Activated T-cell treated with anti-CD3 and anti-CD28 coated beads, Interleukin-2, amount 50 U/mL, for 72 hours (primary cell): ENCODE measurements at regions not wholly inside any gene's neighbourhood (a gene's known extent, or its start where the extent isn't known, plus 50 kb on each side); places are given as distances from the start of the nearest gene placed in this dataset.

Experiments used
- ATAC-seq, 2 donors: fragments of 150-1000 bp; cut with Tn5 transposase; replicated peaks in 1 of 2; 2 replicates each; pipeline ENCODE4 v1.10.0; 2021; ENCODE audit warnings: moderate library complexity in 2 of 2, mild to moderate bottlenecking in 1 of 2
- DNase-seq, 2 donors: peaks; one replicate each; pipeline ENCODE4 v3.0.0; 2021 to 2022; ENCODE audit warnings: mixed read lengths in 1 of 2
- H3K27ac Mint-ChIP-seq: one replicate; pipeline ENCODE4 v1.8.0; 2022; ENCODE audit warnings: mild to moderate bottlenecking, moderate library complexity, mixed read lengths
- H3K27me3 Mint-ChIP-seq: one replicate; pipeline ENCODE4 v1.8.0; 2022; ENCODE audit warnings: low read depth, mixed read lengths
- H3K36me3 Mint-ChIP-seq, 2 donors: one replicate each; pipeline ENCODE4 v1.8.0; 2022; ENCODE audit warnings: mixed read lengths in 2 of 2, mild to moderate bottlenecking in 1 of 2; ENCODE audit not compliant: insufficient read depth in 2 of 2
- H3K4me1 Mint-ChIP-seq: one replicate; pipeline ENCODE4 v1.8.0; 2022; ENCODE audit warnings: low read depth, mixed read lengths
- H3K4me3 Mint-ChIP-seq, 2 donors: one replicate each; pipeline ENCODE4 v1.8.0; 2022; ENCODE audit warnings: mild to moderate bottlenecking in 2 of 2, mixed read lengths in 2 of 2, moderate library complexity in 2 of 2
- H3K9me3 Mint-ChIP-seq, 2 donors: one replicate each; pipeline ENCODE4 v1.8.0; 2022; ENCODE audit warnings: mixed read lengths in 2 of 2

DNA sequence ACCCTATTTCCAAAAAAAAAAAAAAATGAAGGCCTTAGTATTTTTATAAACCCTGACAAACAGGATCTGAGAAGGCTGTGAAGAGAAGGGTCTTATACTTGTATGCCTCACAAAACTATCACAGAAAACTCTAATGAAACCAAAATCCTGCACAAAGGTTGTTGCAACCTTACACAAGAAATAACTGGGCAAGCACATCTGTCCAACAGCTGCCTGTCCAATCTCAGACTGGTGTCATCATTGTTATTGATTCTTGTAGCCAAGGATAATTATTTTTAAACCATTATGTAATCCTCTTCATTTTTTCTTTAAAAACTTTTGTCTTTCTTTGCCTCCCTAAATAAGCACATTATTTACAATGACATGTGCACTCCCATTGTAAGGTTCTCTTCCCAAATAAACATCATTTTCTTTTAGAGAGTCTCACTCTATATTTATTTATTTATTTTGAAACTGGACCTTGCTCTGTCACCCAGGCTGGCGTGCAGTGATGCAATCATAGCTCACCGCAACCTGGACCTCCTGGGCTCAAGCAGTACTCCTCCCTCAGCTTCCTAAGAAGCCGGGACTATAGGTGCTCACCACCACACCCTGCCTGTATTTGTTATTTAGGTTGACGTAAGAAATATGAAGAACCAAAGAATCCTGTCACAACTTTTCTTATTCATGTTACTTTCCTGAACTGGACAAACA lies 697.1 kb downstream of the DOK5 start:
- Mint-ChIP-seq H3K27ac (no peak overlapping the region), H3K9me3 (peaks cover 4 to 8% of the 10 kb centered on the region in 2 donors), H3K36me3 (peaks cover 0 to 1% of the 10 kb centered on the region in 2 donors), H3K27me3 (no peaks in the 10 kb centered on the region), H3K4me1 (no peaks in the 10 kb centered on the region), H3K4me3 (no peak overlapping the region)
- ATAC-seq (no peak), DNase-seq (no peak)

DNA sequence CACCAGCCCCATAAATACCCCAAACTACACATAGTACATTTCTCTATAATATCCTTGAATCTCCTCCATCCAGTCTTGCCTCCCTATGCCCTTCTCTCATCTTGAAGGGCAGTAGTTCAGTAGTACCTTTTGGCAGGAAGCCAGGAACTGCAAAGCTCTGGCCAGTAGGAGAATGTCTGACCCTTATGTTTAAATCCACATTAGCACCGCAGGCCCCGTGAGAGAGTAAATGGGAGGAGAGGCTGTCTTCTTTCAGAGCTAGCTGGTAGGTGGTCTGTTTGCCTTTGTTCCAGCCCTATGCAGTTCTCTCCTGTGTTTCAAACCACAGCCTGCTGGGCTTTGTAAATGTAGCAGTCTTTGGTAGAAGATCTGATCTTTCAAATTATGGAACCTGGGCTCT lies 690.7 kb downstream of the DOK5 start:
- Mint-ChIP-seq H3K36me3 (no peaks in the 10 kb centered on the region), H3K4me1 (no peaks in the 10 kb centered on the region), H3K9me3 (peaks cover 0 to 3% of the 10 kb centered on the region in 2 donors), H3K27ac (no peak overlapping the region), H3K27me3 (no peaks in the 10 kb centered on the region), H3K4me3 (no peak overlapping the region)
- DNase-seq (no peak), ATAC-seq (no peak)

DNA sequence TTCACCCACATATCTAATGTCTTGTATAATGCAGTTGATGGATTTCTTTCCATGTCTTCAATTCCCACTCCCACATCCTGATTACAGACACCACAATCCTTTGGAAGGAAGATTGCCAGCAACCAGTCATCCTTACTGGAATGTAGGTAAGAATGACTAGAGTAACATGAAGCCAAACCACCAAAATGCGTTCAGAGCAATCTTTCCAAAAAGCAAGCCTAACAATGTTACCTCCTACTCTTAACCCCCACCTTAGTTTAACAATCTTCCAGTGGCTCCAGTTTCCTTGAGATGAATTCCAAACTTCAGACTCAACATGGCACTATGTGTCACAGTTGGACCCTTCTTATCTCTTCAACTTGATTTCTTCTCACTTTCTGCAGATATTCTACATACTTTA lies 685.6 kb downstream of the DOK5 start:
- DNase-seq (no peak), ATAC-seq (no peak)
- Mint-ChIP-seq H3K4me1 (no peaks in the 10 kb centered on the region), H3K4me3 (no peak overlapping the region), H3K27me3 (no peaks in the 10 kb centered on the region), H3K36me3 (no peaks in the 10 kb centered on the region), H3K27ac (no peak overlapping the region), H3K9me3 (peaks cover 8 to 11% of the 10 kb centered on the region in 2 donors)

DNA sequence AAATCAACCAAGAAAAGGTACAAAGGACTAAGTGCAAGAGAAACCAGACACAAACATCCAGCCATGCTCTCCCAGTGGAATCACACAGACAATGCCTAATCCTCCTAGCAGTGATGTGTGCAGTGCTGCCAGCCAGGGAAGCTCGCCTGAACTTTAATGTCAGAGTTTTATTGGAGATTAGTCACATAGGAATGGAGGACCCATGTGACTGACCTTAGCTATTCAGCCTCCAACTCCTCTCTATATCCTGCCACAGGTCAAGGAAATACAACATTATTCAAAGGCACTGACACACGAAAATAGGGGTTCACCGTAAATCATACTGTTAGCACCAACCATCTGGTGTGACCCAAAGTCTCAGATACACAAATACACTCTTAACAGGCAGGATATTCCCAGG lies 684.6 kb downstream of the DOK5 start:
- no peak for ATAC-seq
- DNase-seq: no peak
- Mint-ChIP-seq H3K27me3 (no peaks in the 10 kb centered on the region), H3K9me3 (peaks cover 8 to 11% of the 10 kb centered on the region in 2 donors), H3K36me3 (no peaks in the 10 kb centered on the region), H3K27ac (no peak overlapping the region), H3K4me1 (no peaks in the 10 kb centered on the region), H3K4me3 (no peak overlapping the region)

DNA sequence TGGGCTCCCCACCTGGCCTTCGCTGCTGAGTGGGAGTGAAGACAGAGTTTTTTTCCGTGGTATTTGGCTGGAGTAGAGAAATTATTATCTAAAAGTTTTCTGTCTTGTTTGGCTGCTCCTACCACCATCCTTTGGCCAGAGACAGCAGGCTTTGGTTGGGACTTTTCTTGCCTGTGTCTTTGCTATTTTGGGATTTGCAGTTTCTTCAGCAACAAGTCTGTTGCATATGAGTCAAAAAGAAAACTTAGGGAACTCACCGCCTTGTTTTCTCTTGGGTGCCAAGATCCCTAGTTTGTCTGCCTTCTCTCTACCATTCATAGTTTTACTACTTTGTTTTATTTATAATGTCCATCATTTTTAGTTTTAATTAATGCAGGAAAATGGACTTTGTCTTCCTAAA lies 683.8 kb downstream of the DOK5 start:
- DNase-seq (no peak), ATAC-seq (no peak)
- Mint-ChIP-seq H3K4me1 (no peaks in the 10 kb centered on the region), H3K36me3 (no peaks in the 10 kb centered on the region), H3K4me3 (no peak overlapping the region), H3K9me3 (peaks cover 8 to 11% of the 10 kb centered on the region in 2 donors), H3K27me3 (no peaks in the 10 kb centered on the region), H3K27ac (no peak overlapping the region)

DNA sequence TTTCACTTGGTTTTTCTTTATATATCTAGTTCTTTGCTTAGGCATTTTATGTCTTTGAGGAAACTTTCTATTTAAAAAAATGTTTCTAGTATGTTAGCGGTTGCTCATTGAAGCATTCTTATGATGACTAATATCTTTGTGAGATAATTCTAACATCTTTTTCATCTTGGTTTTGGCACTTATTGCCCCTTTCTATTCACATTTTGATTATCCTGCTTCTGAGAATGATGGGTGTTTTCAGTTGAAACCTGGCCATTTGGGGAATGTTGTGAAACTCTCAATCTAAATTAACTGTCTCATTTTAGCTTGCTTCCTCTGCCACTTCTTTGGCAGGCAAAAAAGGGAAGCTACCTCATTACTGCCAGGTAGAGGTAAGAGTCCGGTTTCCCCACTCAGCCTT lies 683.1 kb downstream of the DOK5 start:
- no peaks in the 10 kb centered on the region for H3K27me3 Mint-ChIP-seq

DNA sequence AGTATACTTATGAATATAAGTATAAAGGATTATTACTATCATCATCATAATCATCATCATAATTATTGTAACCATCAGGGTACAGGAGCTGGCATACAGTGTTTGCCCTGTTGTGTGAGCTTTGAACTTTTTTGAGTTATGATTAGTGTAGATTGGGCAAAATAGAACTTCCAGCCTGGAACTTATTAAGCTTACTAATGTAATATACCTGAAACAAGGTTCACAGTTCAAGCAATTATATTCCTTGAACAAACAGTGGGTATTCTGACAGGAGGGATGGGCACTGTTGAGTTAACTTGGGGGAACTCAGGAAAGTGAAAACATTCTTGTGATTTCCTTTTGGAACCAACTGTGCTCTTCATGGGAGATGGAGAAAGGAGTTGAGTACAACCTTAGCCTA lies 680.0 kb downstream of the DOK5 start:
- Mint-ChIP-seq H3K27ac (no peak overlapping the region), H3K36me3 (no peaks in the 10 kb centered on the region), H3K9me3 (peaks cover 5 to 10% of the 10 kb centered on the region in 2 donors), H3K4me3 (no peak overlapping the region), H3K27me3 (no peaks in the 10 kb centered on the region), H3K4me1 (no peaks in the 10 kb centered on the region)
- ATAC-seq: no peak
- no peak for DNase-seq

More for the DNA sequence above, 683.1 kb downstream of the DOK5 start:
- Mint-ChIP-seq H3K4me3 (no peak overlapping the region), H3K36me3 (no peaks in the 10 kb centered on the region), H3K27ac (no peak overlapping the region), H3K4me1 (no peaks in the 10 kb centered on the region), H3K9me3 (peaks cover 8 to 11% of the 10 kb centered on the region in 2 donors)
- DNase-seq (no peak), ATAC-seq (no peak)

DNA sequence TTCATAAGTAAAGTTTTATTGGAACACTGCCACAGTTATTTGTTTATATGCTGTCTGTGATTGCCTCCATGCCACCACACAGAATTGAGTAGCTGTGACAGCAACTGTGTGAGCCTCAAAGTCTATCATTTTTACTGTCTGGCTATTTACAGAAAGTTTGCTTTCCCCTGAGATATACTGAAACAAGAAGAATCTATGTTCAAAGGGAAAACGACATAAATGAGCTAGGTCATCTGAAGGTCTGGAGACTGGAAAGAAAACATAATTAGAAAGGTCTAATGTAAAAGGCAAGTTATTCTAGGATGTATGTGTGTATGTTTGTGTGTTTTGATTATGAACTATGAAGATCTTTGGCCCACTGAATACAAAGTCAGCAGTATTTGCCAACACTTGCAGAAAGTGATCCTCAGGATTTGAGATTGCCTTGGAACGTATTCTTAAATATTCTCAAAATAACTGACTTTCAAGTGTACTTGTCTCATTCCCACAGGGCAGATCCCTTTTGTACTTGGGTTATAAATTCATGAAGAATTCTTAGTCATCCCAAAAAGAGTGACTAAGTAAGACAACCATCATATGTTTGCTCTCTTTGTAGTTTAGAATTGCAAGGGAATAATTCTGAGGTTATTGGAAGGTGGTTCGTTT lies 677.7 kb downstream of the DOK5 start:
- Mint-ChIP-seq H3K9me3 (peaks cover 4 to 11% of the 10 kb centered on the region in 2 donors), H3K36me3 (no peaks in the 10 kb centered on the region), H3K4me3 (no peak overlapping the region), H3K27me3 (no peaks in the 10 kb centered on the region), H3K27ac (no peak overlapping the region), H3K4me1 (no peaks in the 10 kb centered on the region)
- no peak for DNase-seq
- no peak for ATAC-seq

DNA sequence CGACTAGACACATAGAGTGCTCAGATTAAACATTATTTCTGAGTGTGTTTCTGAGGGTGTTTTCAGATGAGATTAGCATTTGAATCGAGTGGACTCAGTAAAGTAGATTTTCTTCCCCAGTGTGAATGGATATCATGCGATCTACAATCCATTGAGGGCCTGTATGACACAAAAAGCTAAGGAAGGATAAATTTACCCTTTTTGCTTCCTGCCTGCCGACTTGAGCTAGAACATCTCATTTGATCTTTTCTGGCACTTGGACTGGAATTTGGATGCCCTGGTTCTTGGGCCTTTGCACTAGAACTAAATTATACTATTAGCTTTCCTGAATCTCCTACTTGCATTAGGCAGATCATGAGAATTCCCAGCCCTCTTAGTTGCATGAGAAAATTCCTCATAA lies 675.8 kb downstream of the DOK5 start:
- H3K4me3 Mint-ChIP-seq: no peak overlapping the region
- H3K4me1 Mint-ChIP-seq: no peaks in the 10 kb centered on the region
- ATAC-seq (no peak), DNase-seq (no peak)
- no peak overlapping the region for H3K27ac Mint-ChIP-seq
- H3K36me3 Mint-ChIP-seq: no peaks in the 10 kb centered on the region
- no peaks in the 10 kb centered on the region for H3K27me3 Mint-ChIP-seq
- H3K9me3 Mint-ChIP-seq: peaks cover 2 to 6% of the 10 kb centered on the region in 2 donors

DNA sequence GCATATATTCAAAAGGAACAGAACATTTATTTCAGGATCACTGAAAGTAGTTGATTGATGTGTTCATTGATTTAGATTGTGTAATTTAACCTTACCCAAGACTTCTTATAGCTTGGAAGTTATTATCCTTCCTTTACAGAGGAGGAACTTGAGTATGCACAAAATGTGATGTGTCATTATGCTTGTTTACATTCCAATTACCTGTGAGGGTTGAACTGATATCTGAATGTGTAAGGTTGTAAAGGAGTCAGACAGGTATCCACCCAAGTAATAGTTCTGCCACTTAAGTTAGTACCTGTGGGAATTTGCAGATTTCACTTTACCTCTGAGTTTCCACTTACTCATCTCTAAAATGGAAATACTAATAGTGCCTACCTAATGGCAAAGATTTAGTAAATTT lies 668.2 kb downstream of the DOK5 start:
- Mint-ChIP-seq H3K4me3 (no peak overlapping the region), H3K27ac (no peak overlapping the region), H3K27me3 (no peaks in the 10 kb centered on the region), H3K4me1 (no peaks in the 10 kb centered on the region), H3K9me3 (peaks cover 4 to 7% of the 10 kb centered on the region in 2 donors), H3K36me3 (no peaks in the 10 kb centered on the region)
- DNase-seq: no peak
- no peak for ATAC-seq

DNA sequence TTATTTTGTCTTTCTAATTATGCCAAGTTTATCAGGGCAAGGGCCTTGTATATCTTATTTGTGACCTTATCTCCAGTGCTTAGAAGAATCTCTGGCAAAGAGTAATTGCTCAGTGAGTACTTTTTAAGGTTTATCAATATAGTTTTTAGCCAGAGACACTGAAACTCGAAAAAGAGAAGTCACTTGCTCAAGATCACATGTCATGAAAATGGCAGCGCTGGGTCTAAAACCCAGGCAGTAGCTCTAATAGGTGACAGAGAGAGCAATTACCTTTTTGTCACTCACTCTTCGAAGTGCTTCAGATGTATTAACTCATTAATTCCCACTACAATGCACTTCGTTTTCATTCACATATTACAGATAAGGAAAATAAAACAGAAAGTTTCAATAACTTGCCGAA lies 667.5 kb downstream of the DOK5 start:
- peaks cover 4 to 7% of the 10 kb centered on the region in 2 donors for H3K9me3 Mint-ChIP-seq
- H3K36me3 Mint-ChIP-seq: no peaks in the 10 kb centered on the region
- no peak overlapping the region for H3K4me3 Mint-ChIP-seq
- no peaks in the 10 kb centered on the region for H3K4me1 Mint-ChIP-seq
- H3K27ac Mint-ChIP-seq: no peak overlapping the region
- H3K27me3 Mint-ChIP-seq: no peaks in the 10 kb centered on the region
- no peak for ATAC-seq
- DNase-seq: no peak

DNA sequence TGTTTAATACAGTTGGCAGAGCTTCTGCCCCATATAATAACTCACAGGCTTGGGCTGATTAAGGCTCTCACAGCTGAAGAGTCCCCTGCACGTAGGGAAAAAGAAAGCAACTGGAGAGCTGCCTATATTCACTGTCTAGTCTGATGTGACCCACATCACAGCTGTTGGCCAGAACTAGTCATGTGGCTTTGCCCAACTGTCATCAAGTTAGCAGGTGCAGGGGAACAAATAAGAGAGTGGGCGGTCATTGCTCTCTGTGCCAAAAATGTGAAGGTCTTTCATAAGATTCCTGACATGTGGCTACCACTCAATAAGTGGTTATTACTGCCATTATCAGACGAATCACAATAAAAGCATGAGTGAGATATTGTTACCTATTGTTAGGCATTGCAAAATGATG lies 665.2 kb downstream of the DOK5 start:
- ATAC-seq: no peak
- Mint-ChIP-seq H3K4me1 (no peaks in the 10 kb centered on the region), H3K27ac (no peak overlapping the region), H3K4me3 (no peak overlapping the region), H3K27me3 (no peaks in the 10 kb centered on the region), H3K36me3 (no peaks in the 10 kb centered on the region), H3K9me3 (peaks cover 2 to 5% of the 10 kb centered on the region in 2 donors)
- DNase-seq: no peak

DNA sequence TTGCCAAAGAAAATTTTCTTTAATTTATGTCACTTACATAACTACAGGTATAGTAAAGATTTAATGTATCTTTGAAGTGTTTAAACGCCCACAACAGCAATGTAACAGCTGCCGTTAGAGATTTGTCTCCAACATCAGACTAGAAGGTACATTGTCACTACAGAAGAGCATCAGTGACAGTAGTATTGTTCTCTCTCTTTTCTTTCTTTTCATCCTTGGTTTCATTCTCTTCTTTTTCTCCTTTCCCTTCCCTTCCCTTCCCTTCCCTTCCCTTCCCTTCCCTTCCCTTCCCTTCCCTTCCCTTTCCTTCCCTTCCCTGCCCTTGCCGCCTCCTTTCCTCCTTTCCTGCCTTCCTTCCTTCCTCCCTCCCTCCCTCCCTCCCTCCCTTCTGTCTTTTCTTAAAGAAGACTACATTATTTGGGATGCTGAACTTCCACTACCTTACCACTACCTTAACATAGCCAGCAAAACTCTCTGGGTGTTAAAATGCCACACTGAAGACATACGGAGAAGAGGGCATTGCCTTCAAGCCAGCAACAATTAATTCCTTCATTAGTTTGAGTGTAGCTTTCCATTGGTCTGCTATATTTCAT lies 663.9 kb downstream of the DOK5 start:
- no peak for DNase-seq
- no peak for ATAC-seq
- Mint-ChIP-seq H3K27ac (no peak overlapping the region), H3K9me3 (peaks cover 2 to 3% of the 10 kb centered on the region in 2 donors), H3K36me3 (no peaks in the 10 kb centered on the region), H3K4me3 (no peak overlapping the region), H3K4me1 (no peaks in the 10 kb centered on the region), H3K27me3 (no peaks in the 10 kb centered on the region)
